ENCODE measurements at regions not wholly inside any gene's neighbourhood (a gene's known extent, or its start where the extent isn't known, plus 50 kb on each side); places are given as distances from the start of the nearest gene placed in this dataset.

DNA sequence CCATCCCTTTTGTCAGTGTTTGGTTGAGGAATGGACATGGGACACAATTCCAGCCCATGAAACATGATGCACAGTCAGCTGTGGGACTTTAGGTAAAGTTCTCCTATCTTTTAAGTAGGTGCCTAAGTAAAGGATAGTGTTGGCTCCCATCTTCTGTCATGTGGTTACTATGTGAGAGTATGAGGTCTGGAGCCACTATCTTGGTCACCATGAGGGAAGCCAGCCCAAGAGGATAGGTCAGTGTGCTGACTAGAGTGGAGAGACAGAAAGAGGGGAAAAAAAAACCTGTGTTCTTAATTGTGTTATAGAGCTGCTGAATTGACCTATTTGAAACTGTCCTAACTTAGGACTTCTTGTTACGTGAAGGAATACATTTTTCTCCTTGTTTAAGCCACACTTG is 89.7 kb upstream of the NAMPT start:
- H3K36me3 ChIP-seq (ENCODE audit: control insufficient read depth, insufficient read depth, low read length), result no peaks in the 10 kb centered on the region
- ChIA-PET CTCF (interaction anchor here (1.3 to 1.4 kb wide), 2 partner anchors 19 to 198 kb away, joined by 3 to 4 read pairs; no protein-coding TSS in a partner anchor), POLR2A (no interaction called here)
- no peak for DNase-seq (ENCODE audit: low read depth)
- TF ChIP-seq, protein P1, sequence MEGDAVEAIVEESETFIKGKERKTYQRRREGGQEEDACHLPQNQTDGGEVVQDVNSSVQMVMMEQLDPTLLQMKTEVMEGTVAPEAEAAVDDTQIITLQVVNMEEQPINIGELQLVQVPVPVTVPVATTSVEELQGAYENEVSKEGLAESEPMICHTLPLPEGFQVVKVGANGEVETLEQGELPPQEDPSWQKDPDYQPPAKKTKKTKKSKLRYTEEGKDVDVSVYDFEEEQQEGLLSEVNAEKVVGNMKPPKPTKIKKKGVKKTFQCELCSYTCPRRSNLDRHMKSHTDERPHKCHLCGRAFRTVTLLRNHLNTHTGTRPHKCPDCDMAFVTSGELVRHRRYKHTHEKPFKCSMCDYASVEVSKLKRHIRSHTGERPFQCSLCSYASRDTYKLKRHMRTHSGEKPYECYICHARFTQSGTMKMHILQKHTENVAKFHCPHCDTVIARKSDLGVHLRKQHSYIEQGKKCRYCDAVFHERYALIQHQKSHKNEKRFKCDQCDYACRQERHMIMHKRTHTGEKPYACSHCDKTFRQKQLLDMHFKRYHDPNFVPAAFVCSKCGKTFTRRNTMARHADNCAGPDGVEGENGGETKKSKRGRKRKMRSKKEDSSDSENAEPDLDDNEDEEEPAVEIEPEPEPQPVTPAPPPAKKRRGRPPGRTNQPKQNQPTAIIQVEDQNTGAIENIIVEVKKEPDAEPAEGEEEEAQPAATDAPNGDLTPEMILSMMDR (IDR thresholded peaks at IDR 0.05; ENCODE audit: insufficient read depth, low read depth, low read length), result no peak
- no peak overlapping the region for H3K4me3 ChIP-seq (ENCODE audit: low read depth, low read length)
- no peaks in the 10 kb centered on the region for H3K27me3 ChIP-seq (ENCODE audit: control insufficient read depth, insufficient read depth, low read length)

GRCh38 chr7:106372595-106373318 is 88.0 kb upstream of the NAMPT start:
- no peaks in the 10 kb centered on the region for H3K27me3 ChIP-seq (ENCODE audit: control insufficient read depth, insufficient read depth, low read length)
- no peak overlapping the region for H3K4me3 ChIP-seq (ENCODE audit: low read depth, low read length)
- no peak for DNase-seq (ENCODE audit: low read depth)
- ChIA-PET POLR2A (no interaction called here), CTCF (interaction anchor here (1.1 to 1.3 kb wide), 2 partner anchors 18 to 21 kb away, joined by 3 read pairs; no protein-coding TSS in a partner anchor)
- no peaks in the 10 kb centered on the region for H3K36me3 ChIP-seq (ENCODE audit: control insufficient read depth, insufficient read depth, low read length)
- TF ChIP-seq, protein P1 (IDR thresholded peaks at IDR 0.05; ENCODE audit: insufficient read depth, low read depth, low read length), result no peak

GRCh38 chr7:106372126-106372525 is 87.3 kb upstream of the NAMPT start:
- POLR2A ChIA-PET, result no interaction called here
- Histone ChIP-seq H3K27me3 (ENCODE audit: control insufficient read depth, insufficient read depth, low read length) (no peaks in the 10 kb centered on the region), H3K36me3 (ENCODE audit: control insufficient read depth, insufficient read depth, low read length) (no peaks in the 10 kb centered on the region), H3K4me3 (ENCODE audit: low read depth, low read length) (no peak overlapping the region)
- DNase-seq (ENCODE audit: low read depth), result no peak
- CTCF ChIA-PET, result interaction anchor here (1.1 kb wide), 1 partner anchor 17 kb away, joined by 3 read pairs; no protein-coding TSS in a partner anchor
- TF ChIP-seq, protein P1 (IDR thresholded peaks at IDR 0.05; ENCODE audit: insufficient read depth, low read depth, low read length), result no peak

DNA sequence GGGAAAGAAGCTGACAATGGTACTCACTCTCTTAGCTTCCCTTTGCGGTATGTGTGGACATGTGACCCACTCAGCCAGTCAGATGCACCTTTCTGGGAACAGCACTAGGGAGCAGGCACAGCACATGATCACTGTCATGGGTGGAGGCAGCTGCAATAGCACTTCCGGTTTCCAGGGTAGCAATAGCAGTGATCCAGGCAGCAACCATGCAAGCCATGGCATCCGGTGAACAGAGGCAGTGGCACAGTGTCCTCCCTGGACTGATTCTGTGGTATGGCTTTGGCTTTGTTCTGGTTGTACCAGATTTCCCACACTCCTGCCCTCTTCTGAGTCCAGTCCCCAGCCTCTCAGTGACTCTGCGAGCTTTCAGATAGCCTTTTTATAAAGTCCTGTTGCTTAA is 86.8 kb upstream of the NAMPT start:
- ChIA-PET CTCF (interaction anchor here (1.1 kb wide), 1 partner anchor 17 kb away, joined by 3 read pairs; no protein-coding TSS in a partner anchor), POLR2A (no interaction called here)
- no peak for DNase-seq (ENCODE audit: low read depth)
- Histone ChIP-seq H3K4me3 (ENCODE audit: low read depth, low read length) (no peak overlapping the region), H3K27me3 (ENCODE audit: control insufficient read depth, insufficient read depth, low read length) (no peaks in the 10 kb centered on the region), H3K36me3 (ENCODE audit: control insufficient read depth, insufficient read depth, low read length) (no peaks in the 10 kb centered on the region)
- TF ChIP-seq, protein P1 (IDR thresholded peaks at IDR 0.05; ENCODE audit: insufficient read depth, low read depth, low read length), result no peak

- ChIA-PET CTCF (interaction anchor here (0.7 kb wide), 1 partner anchor 643 kb away, joined by 3 read pairs; no protein-coding TSS in a partner anchor), POLR2A (no interaction called here)
- DNase-seq (ENCODE audit: low read depth), result no peak
- no peaks in the 10 kb centered on the region for H3K36me3 ChIP-seq (ENCODE audit: control insufficient read depth, insufficient read depth, low read length)
- TF ChIP-seq, protein P1 (IDR thresholded peaks at IDR 0.05; ENCODE audit: insufficient read depth, low read depth, low read length), result no peak
- no peaks in the 10 kb centered on the region for H3K27me3 ChIP-seq (ENCODE audit: control insufficient read depth, insufficient read depth, low read length)
- H3K4me3 ChIP-seq (ENCODE audit: low read depth, low read length), result no peak overlapping the region
These were observed 85.8 kb upstream of the NAMPT start for GRCh38 chr7:106370542-106370941.
